Keratinocyte (primary cell): ENCODE measurements at regions not wholly inside any gene's neighbourhood (a gene's known extent, or its start where the extent isn't known, plus 50 kb on each side); places are given as distances from the start of the nearest gene placed in this dataset.

Experiments
- CTCF ChIP-seq, 3 experiments: IDR thresholded peaks in 1 of 3; conservative IDR thresholded peaks in 1 of 3; optimal IDR thresholded peaks in 1 of 3; 2 replicates in 2 of 3; 3 replicates in 1 of 3; pipeline versions ENCODE3 to v1.5.1; 2011; ENCODE audit warnings: low read length in 3 of 3, mild to moderate bottlenecking in 3 of 3, moderate library complexity in 2 of 3, control low read depth in 1 of 3, inconsistent platforms in 1 of 3; ENCODE audit not compliant: insufficient read depth in 2 of 3; ENCODE audit errors: extremely low read depth in 1 of 3
- EZH2 ChIP-seq: IDR thresholded peaks from one replicate; pipeline ENCODE4 v1.6.1; 2012; ENCODE audit warnings: inconsistent platforms, mild to moderate bottlenecking, low read length, moderate library complexity

- TF ChIP-seq CTCF (optimal IDR thresholded peaks at IDR 0.05 in 1 of 3, IDR thresholded peaks at IDR 0.05 in 1 of 3, conservative IDR thresholded peaks at IDR 0.05 in 1 of 3; ENCODE audit: extremely low read depth in 1 of 3, insufficient read depth in 2 of 3, low read length in 3 of 3) (no peak), EZH2 (no peak)
Observed at GRCh38 chr6:165998072-165998471, 169.6 kb downstream of the TBXT start.
